ENCODE measurements at regions not wholly inside any gene's neighbourhood (a gene's known extent, or its start where the extent isn't known, plus 50 kb on each side); places are given as distances from the start of the nearest gene placed in this dataset.

GRCh38 chr6:149131891-149132290 lies 185.6 kb upstream of the TAB2 start:
- TF ChIP-seq CTCF (IDR thresholded peaks at IDR 0.05) (no peak), EP300 (IDR thresholded peaks at IDR 0.05) (no peak), POLR2A (IDR thresholded peaks at IDR 0.05; ENCODE audit: low read depth) (no peak), POLR2AphosphoS5 (IDR thresholded peaks at IDR 0.05) (no peak)

All from esophagus muscularis mucosa (tissue), 4 donors.